ENCODE measurements at regions not wholly inside any gene's neighbourhood (a gene's known extent, or its start where the extent isn't known, plus 50 kb on each side); places are given as distances from the start of the nearest gene placed in this dataset.

- Histone ChIP-seq H3K4me3 (no peak overlapping the region), H3K36me3 (ENCODE audit: control insufficient read depth, insufficient read depth, low read length) (no peaks in the 10 kb centered on the region), H3K27me3 (ENCODE audit: control insufficient read depth in 2 of 2, insufficient read depth in 2 of 2, low read length in 2 of 2) (no peaks in the 10 kb centered on the region), H3K9me3 (replicated peaks; ENCODE audit: control insufficient read depth, insufficient read depth, low read depth, low read length) (peaks cover 3% of the 10 kb centered on the region; the same call in 1 of the 2 replicates), H3K4me1 (replicated peaks in 1 of 2; ENCODE audit: control insufficient read depth in 2 of 2, insufficient read depth in 2 of 2, low read length in 2 of 2) (no peaks in the 10 kb centered on the region; a peak in 1 of 5 replicates), H3K9ac (ENCODE audit: insufficient read depth in 1 of 2, low read depth in 2 of 2, low read length in 2 of 2) (no peak overlapping the region), H2AFZ (ENCODE audit: low read depth, low read length) (no peak overlapping the region), H3K4me2 (ENCODE audit: insufficient read depth, low read length) (no peak overlapping the region), H3K9me1 (ENCODE audit: control insufficient read depth, insufficient read depth, low read length) (no peaks in the 10 kb centered on the region), H4K20me1 (replicated peaks; ENCODE audit: control insufficient read depth, insufficient read depth, low read length) (no peaks in the 10 kb centered on the region), H3K27ac (ENCODE audit: extremely low read depth, low read depth, low read length) (no peak overlapping the region), H3K79me2 (ENCODE audit: control insufficient read depth, insufficient read depth, low read length) (no peaks in the 10 kb centered on the region)
- TF ChIP-seq ZBTB12 (CRISPR knock-in tag; IDR thresholded peaks at IDR 0.05) (no peak), CHD4 (IDR thresholded peaks at IDR 0.05; ENCODE audit: insufficient read depth, insufficient replicate concordance, low read depth, low read length, poor library complexity, severe bottlenecking) (no peak), RFX1 (IDR thresholded peaks at IDR 0.05) (no peak), NR2C2 (CRISPR knock-in tag; IDR thresholded peaks at IDR 0.05) (no peak), NR2C2 (tag; IDR thresholded peaks at IDR 0.05) (no peak), HDAC3 (IDR thresholded peaks at IDR 0.05; ENCODE audit: borderline replicate concordance, partially characterized antibody) (no peak), RNF2 (IDR thresholded peaks at IDR 0.05) (no peak), MTA1 (IDR thresholded peaks at IDR 0.05; ENCODE audit: borderline replicate concordance) (no peak), PATZ1 (CRISPR knock-in tag; IDR thresholded peaks at IDR 0.05; ENCODE audit: borderline replicate concordance) (no peak), RBM22 (IDR thresholded peaks at IDR 0.05; ENCODE audit: low read depth, low read length, poor library complexity, severe bottlenecking) (no peak), ARID3A (IDR thresholded peaks at IDR 0.05; ENCODE audit: borderline replicate concordance, low read depth, low read length) (no peak), MITF (IDR thresholded peaks at IDR 0.05) (no peak), HDAC1 (IDR thresholded peaks at IDR 0.05) (no peak), GABPB2 (CRISPR knock-in tag; conservative IDR thresholded peaks at IDR 0.05) (no peak), PRPF4 (IDR thresholded peaks at IDR 0.05; ENCODE audit: insufficient read depth, low read depth, low read length, poor library complexity, severe bottlenecking) (no peak)
- CTCF ChIA-PET (ENCODE audit: low intra/inter-chr PET ratio), result no interaction called here
- POLR2A ChIA-PET, result interaction anchor here (1.3 kb wide), 1 partner anchor 19 kb away, joined by 3 read pairs; no protein-coding TSS in a partner anchor
- WGBS (ENCODE audit: insufficient coverage, low coverage, missing lambda C conversion rate), result 44% methylated on average over 1 of the region's 2 CpGs
- ATAC-seq (no peak), FAIRE-seq (no peak), DNase-seq (ENCODE audit: extremely low read depth in 1 of 4, low spot score in 3 of 4) (no peak)
- no TSS peak for BruUV-seq (replicated peaks)
- intact Hi-C loops (cut with micrococcal nuclease), result no loop called here
- in situ Hi-C loops (cut with MboI), result no loop called here
Observed at GRCh38 chr10:28858646-28859045, 181.3 kb downstream of the BAMBI start.
